Tibial nerve (tissue), 4 donors: ENCODE measurements at regions not wholly inside any gene's neighbourhood (a gene's known extent, or its start where the extent isn't known, plus 50 kb on each side); places are given as distances from the start of the nearest gene placed in this dataset.

Experiments used
- CTCF ChIP-seq, 5 experiments: fragments of 200-600 bp in 3 of 5; fragments of 450-650 bp in 2 of 5; sonication (generic) in 3 of 5; IDR thresholded peaks; one replicate each; pipeline ENCODE4 v1.5.1; 2016 to 2019; ENCODE audit warnings: antibody characterized with exemption in 5 of 5, mild to moderate bottlenecking in 3 of 5, moderate library complexity in 2 of 5
- EP300 ChIP-seq, 2 donors: sonication (generic); formaldehyde crosslinking; IDR thresholded peaks; one replicate each; pipeline ENCODE4 v1.6.1; 2017; ENCODE audit warnings: antibody characterized with exemption in 2 of 2, mild to moderate bottlenecking in 1 of 2

DNA sequence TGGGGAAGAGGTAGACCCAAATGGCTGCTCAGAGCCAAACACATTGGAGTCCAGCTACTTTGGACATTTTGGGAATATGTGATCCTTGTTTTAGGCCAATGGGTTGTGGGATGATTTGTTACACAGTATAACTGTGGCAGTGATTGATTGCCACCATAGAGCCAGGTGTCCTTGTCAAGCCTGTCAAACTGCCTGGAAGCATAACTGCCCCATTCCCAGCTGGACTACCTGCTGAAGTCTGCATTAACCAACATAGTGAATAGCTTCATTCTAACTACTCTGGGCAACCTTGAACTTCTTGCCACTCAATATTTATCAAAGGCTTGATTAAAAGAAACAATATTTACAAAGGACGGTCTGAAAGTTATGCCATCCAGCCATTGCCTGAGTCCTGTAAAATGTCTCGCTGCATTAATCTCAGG, 164.7 kb downstream of the LINC00237 start:
- TF ChIP-seq CTCF (IDR thresholded peaks at IDR 0.05), result no peak
- TF ChIP-seq EP300 (IDR thresholded peaks at IDR 0.05), result no peak
